ENCODE measurements at regions not wholly inside any gene's neighbourhood (a gene's known extent, or its start where the extent isn't known, plus 50 kb on each side); places are given as distances from the start of the nearest gene placed in this dataset.
"Not testable (repeated sequence)": the region's sequence is repeated elsewhere in the genome, so short reads cannot be mapped to it uniquely, and the experiment has no call there.

GRCh38 chr6:145277358-145278086, 457.8 kb downstream of the EPM2A start:
- H3K4me3 Mint-ChIP-seq = no peak overlapping the region
- no peak for ATAC-seq

GRCh38 chr6:145278163-145278807, 457.0 kb downstream of the EPM2A start:
- no peaks in the 10 kb centered on the region for H3K36me3 Mint-ChIP-seq
- ATAC-seq = no peak
- H3K27ac Mint-ChIP-seq = no peak overlapping the region
- no peaks in the 10 kb centered on the region for H3K4me1 Mint-ChIP-seq
- peaks cover 4% of the 10 kb centered on the region for H3K9me3 Mint-ChIP-seq
- no peaks in the 10 kb centered on the region for H3K27me3 Mint-ChIP-seq
- H3K4me3 Mint-ChIP-seq = no peak overlapping the region

More at GRCh38 chr6:145277358-145278086, 457.8 kb downstream of the EPM2A start:
- Mint-ChIP-seq H3K27me3 (no peaks in the 10 kb centered on the region), H3K4me1 (no peaks in the 10 kb centered on the region), H3K27ac (no peak overlapping the region), H3K9me3 (peaks cover 4% of the 10 kb centered on the region), H3K36me3 (no peaks in the 10 kb centered on the region)

- Mint-ChIP-seq H3K9me3 (peaks cover 4% of the 10 kb centered on the region), H3K36me3 (no peaks in the 10 kb centered on the region), H3K27ac (no peak overlapping the region), H3K4me1 (no peaks in the 10 kb centered on the region), H3K4me3 (no peak overlapping the region), H3K27me3 (no peaks in the 10 kb centered on the region)
- ATAC-seq = no peak
Observed at GRCh38 chr6:145279551-145279950, 455.8 kb downstream of the EPM2A start.

- no peak overlapping the region for H3K27ac Mint-ChIP-seq
- peaks cover 4% of the 10 kb centered on the region for H3K9me3 Mint-ChIP-seq
- no peak overlapping the region for H3K4me3 Mint-ChIP-seq
- no peaks in the 10 kb centered on the region for H3K36me3 Mint-ChIP-seq
- no peak for ATAC-seq
- H3K27me3 Mint-ChIP-seq = no peaks in the 10 kb centered on the region
- no peaks in the 10 kb centered on the region for H3K4me1 Mint-ChIP-seq
Observed at GRCh38 chr6:145279993-145280392, 455.3 kb downstream of the EPM2A start.

- H3K9me3 Mint-ChIP-seq, H3K27ac Mint-ChIP-seq, H3K4me3 Mint-ChIP-seq, H3K27me3 Mint-ChIP-seq, ATAC-seq, H3K4me1 Mint-ChIP-seq, H3K36me3 Mint-ChIP-seq: not testable (repeated sequence)
Observed at GRCh38 chr6:145283209-145283608, 452.1 kb downstream of the EPM2A start.

- Mint-ChIP-seq H3K27ac (no peak overlapping the region), H3K36me3 (no peaks in the 10 kb centered on the region), H3K4me1 (no peaks in the 10 kb centered on the region), H3K27me3 (no peaks in the 10 kb centered on the region), H3K9me3 (peaks cover 4% of the 10 kb centered on the region), H3K4me3 (no peak overlapping the region)
- no peak for ATAC-seq
Observed at GRCh38 chr6:145283856-145284255, 451.5 kb downstream of the EPM2A start.

GRCh38 chr6:145286916-145287315, 448.4 kb downstream of the EPM2A start:
- Mint-ChIP-seq H3K27me3 (no peaks in the 10 kb centered on the region), H3K9me3 (peaks cover 7% of the 10 kb centered on the region), H3K4me1 (no peaks in the 10 kb centered on the region), H3K4me3 (no peak overlapping the region), H3K27ac (no peak overlapping the region), H3K36me3 (no peaks in the 10 kb centered on the region)
- no peak for ATAC-seq

GRCh38 chr6:145289573-145289972, 445.7 kb downstream of the EPM2A start:
- no peaks in the 10 kb centered on the region for H3K4me1 Mint-ChIP-seq
- ATAC-seq = no peak
- H3K27me3 Mint-ChIP-seq = no peaks in the 10 kb centered on the region
- peaks cover 7% of the 10 kb centered on the region for H3K9me3 Mint-ChIP-seq
- H3K27ac Mint-ChIP-seq = no peak overlapping the region
- H3K4me3 Mint-ChIP-seq = no peak overlapping the region
- no peaks in the 10 kb centered on the region for H3K36me3 Mint-ChIP-seq

GRCh38 chr6:145290122-145290521, 445.2 kb downstream of the EPM2A start:
- no peak for ATAC-seq
- H3K4me1 Mint-ChIP-seq = no peaks in the 10 kb centered on the region
- no peak overlapping the region for H3K4me3 Mint-ChIP-seq
- no peak overlapping the region for H3K27ac Mint-ChIP-seq
- H3K36me3 Mint-ChIP-seq = no peaks in the 10 kb centered on the region
- no peaks in the 10 kb centered on the region for H3K27me3 Mint-ChIP-seq
- peaks cover 7% of the 10 kb centered on the region for H3K9me3 Mint-ChIP-seq

GRCh38 chr6:145292066-145292465, 443.3 kb downstream of the EPM2A start:
- Mint-ChIP-seq H3K27me3 (no peaks in the 10 kb centered on the region), H3K4me3 (no peak overlapping the region), H3K27ac (no peak overlapping the region), H3K36me3 (no peaks in the 10 kb centered on the region), H3K9me3 (peaks cover 7% of the 10 kb centered on the region), H3K4me1 (no peaks in the 10 kb centered on the region)
- no peak for ATAC-seq

GRCh38 chr6:145294942-145295341, 440.4 kb downstream of the EPM2A start:
- no peak overlapping the region for H3K27ac Mint-ChIP-seq
- H3K4me3 Mint-ChIP-seq = no peak overlapping the region
- H3K4me1 Mint-ChIP-seq = no peaks in the 10 kb centered on the region
- no peaks in the 10 kb centered on the region for H3K27me3 Mint-ChIP-seq
- H3K9me3 Mint-ChIP-seq = peaks cover 7% of the 10 kb centered on the region
- no peak for ATAC-seq
- no peaks in the 10 kb centered on the region for H3K36me3 Mint-ChIP-seq

- Mint-ChIP-seq H3K27me3 (no peaks in the 10 kb centered on the region), H3K27ac (no peak overlapping the region), H3K4me1 (no peaks in the 10 kb centered on the region), H3K36me3 (no peaks in the 10 kb centered on the region), H3K4me3 (no peak overlapping the region), H3K9me3 (peaks cover 2% of the 10 kb centered on the region)
- no peak for ATAC-seq
Observed at GRCh38 chr6:145295746-145296145, 439.6 kb downstream of the EPM2A start.

GRCh38 chr6:145305670-145306069, 429.6 kb downstream of the EPM2A start:
- Mint-ChIP-seq H3K36me3 (no peaks in the 10 kb centered on the region), H3K27me3 (no peaks in the 10 kb centered on the region), H3K4me3 (no peak overlapping the region), H3K27ac (no peak overlapping the region), H3K9me3 (no peaks in the 10 kb centered on the region), H3K4me1 (no peaks in the 10 kb centered on the region)
- ATAC-seq = no peak

GRCh38 chr6:145306489-145306888, 428.8 kb downstream of the EPM2A start:
- no peak overlapping the region for H3K4me3 Mint-ChIP-seq
- H3K4me1 Mint-ChIP-seq = no peaks in the 10 kb centered on the region
- H3K9me3 Mint-ChIP-seq = no peaks in the 10 kb centered on the region
- no peak for ATAC-seq
- no peak overlapping the region for H3K27ac Mint-ChIP-seq
- H3K36me3 Mint-ChIP-seq = no peaks in the 10 kb centered on the region
- H3K27me3 Mint-ChIP-seq = no peaks in the 10 kb centered on the region

GRCh38 chr6:145309842-145310535, 425.3 kb downstream of the EPM2A start:
- Mint-ChIP-seq H3K27ac (no peak overlapping the region), H3K4me1 (no peaks in the 10 kb centered on the region), H3K27me3 (no peaks in the 10 kb centered on the region), H3K36me3 (no peaks in the 10 kb centered on the region), H3K9me3 (no peaks in the 10 kb centered on the region), H3K4me3 (no peak overlapping the region)
- ATAC-seq = no peak

GRCh38 chr6:145312481-145312880, 422.8 kb downstream of the EPM2A start:
- ATAC-seq = no peak
- Mint-ChIP-seq H3K27ac (no peak overlapping the region), H3K27me3 (no peaks in the 10 kb centered on the region), H3K4me3 (no peak overlapping the region), H3K4me1 (no peaks in the 10 kb centered on the region), H3K9me3 (peaks cover 3% of the 10 kb centered on the region), H3K36me3 (no peaks in the 10 kb centered on the region)

Data from stimulated activated memory B cell treated with anti-CD40 and anti-IgM and Interleukin-4, amounts not matched to agents 10 μg/mL and 1 μg/mL and 100 μg/mL, for 72 hours (primary cell).